Lower lobe of right lung (tissue), 2 donors: ENCODE measurements at regions not wholly inside any gene's neighbourhood (a gene's known extent, or its start where the extent isn't known, plus 50 kb on each side); places are given as distances from the start of the nearest gene placed in this dataset.

ENCODE experiments used
- ATAC-seq, 2 donors: fragments of 200-7000 bp; cut with Tn5 transposase; one replicate each; pipeline ENCODE4 v1.9.1; 2020 to 2022; ENCODE audit warnings: mild to moderate bottlenecking in 2 of 2, moderate library complexity in 2 of 2
- DNase-seq: peaks from one replicate; pipeline ENCODE4 v3.0.0-alpha.2; 2020
- H3K27ac ChIP-seq: fragments of 200-600 bp; one replicate; pipeline ENCODE4 v1.8.0; 2022
- H3K27me3 ChIP-seq: fragments of 200-600 bp; one replicate; pipeline ENCODE4 v1.8.0; 2022; ENCODE audit warnings: low read depth
- H3K36me3 ChIP-seq: fragments of 200-600 bp; one replicate; pipeline ENCODE4 v1.8.0; 2022; ENCODE audit warnings: mild to moderate bottlenecking
- H3K4me1 ChIP-seq: fragments of 200-600 bp; one replicate; pipeline ENCODE4 v1.8.0; 2022
- H3K4me3 ChIP-seq: fragments of 200-600 bp; one replicate; pipeline ENCODE4 v1.8.0; 2022; ENCODE audit warnings: mild to moderate bottlenecking
- H3K9me3 ChIP-seq: fragments of 200-600 bp; one replicate; pipeline ENCODE4 v1.8.0; 2022
- CTCF ChIP-seq: fragments of 200-600 bp; IDR thresholded peaks from one replicate; pipeline ENCODE4 v1.8.0; 2022; ENCODE audit warnings: antibody characterized with exemption, mild to moderate bottlenecking
- intact Hi-C: fragments of 100-400 bp; cut with DNase I; formaldehyde crosslinking; loops from one replicate; pipeline ENCODE4 v1.11.0; 2022
- donor health status: DM: no; HTN: yes; CAD: no; lungs with severe emphysema.

- Histone ChIP-seq H3K9me3 (no peaks in the 10 kb centered on the region), H3K27me3 (peaks cover 30% of the 10 kb centered on the region), H3K27ac (no peak overlapping the region), H3K36me3 (no peaks in the 10 kb centered on the region), H3K4me3 (no peak overlapping the region), H3K4me1 (peaks cover 21% of the 10 kb centered on the region)
- ATAC-seq (no peak), DNase-seq (no peak)
- no peak for TF ChIP-seq CTCF
- intact Hi-C loops: no loop called here
These were observed 103.7 kb upstream of the CLMP start for GRCh38 chr11:123298488-123299447.

GRCh38 chr11:123292647-123293046, 97.6 kb upstream of the CLMP start:
- intact Hi-C loops: no loop called here
- DNase-seq: no peak
- H3K27ac ChIP-seq: no peak overlapping the region
- no peaks in the 10 kb centered on the region for H3K27me3 ChIP-seq
- no peak for TF ChIP-seq CTCF
- H3K9me3 ChIP-seq: no peaks in the 10 kb centered on the region
- H3K4me3 ChIP-seq: no peak overlapping the region
- no peaks in the 10 kb centered on the region for H3K36me3 ChIP-seq
- H3K4me1 ChIP-seq: no peaks in the 10 kb centered on the region
- ATAC-seq: no peak

GRCh38 chr11:123291201-123291869, 96.3 kb upstream of the CLMP start:
- Histone ChIP-seq H3K27ac (no peak overlapping the region), H3K9me3 (no peaks in the 10 kb centered on the region), H3K4me1 (no peaks in the 10 kb centered on the region), H3K36me3 (no peaks in the 10 kb centered on the region), H3K27me3 (peaks cover 3% of the 10 kb centered on the region), H3K4me3 (no peak overlapping the region)
- TF ChIP-seq CTCF: no peak
- intact Hi-C loops: no loop called here
- DNase-seq: no peak
- ATAC-seq: no peak

- H3K36me3 ChIP-seq: no peaks in the 10 kb centered on the region
- H3K4me3 ChIP-seq: no peak overlapping the region
- H3K4me1 ChIP-seq: no peaks in the 10 kb centered on the region
- peaks cover 7% of the 10 kb centered on the region for H3K27me3 ChIP-seq
- intact Hi-C loops: no loop called here
- DNase-seq (no peak), ATAC-seq (no peak)
- TF ChIP-seq CTCF: no peak
- no peak overlapping the region for H3K27ac ChIP-seq
- H3K9me3 ChIP-seq: no peaks in the 10 kb centered on the region
These were observed 91.7 kb upstream of the CLMP start for GRCh38 chr11:123286761-123287160.

- Histone ChIP-seq H3K27me3 (peaks cover 7% of the 10 kb centered on the region), H3K9me3 (no peaks in the 10 kb centered on the region), H3K36me3 (no peaks in the 10 kb centered on the region), H3K4me3 (no peak overlapping the region), H3K4me1 (no peaks in the 10 kb centered on the region), H3K27ac (no peak overlapping the region)
- no peak for TF ChIP-seq CTCF
- intact Hi-C loops: no loop called here
- DNase-seq: no peak
- ATAC-seq: no peak
These were observed 91.2 kb upstream of the CLMP start for GRCh38 chr11:123286255-123286654.
